CD14-positive monocyte (primary cell): ENCODE measurements at regions not wholly inside any gene's neighbourhood (a gene's known extent, or its start where the extent isn't known, plus 50 kb on each side); places are given as distances from the start of the nearest gene placed in this dataset.

Experiments used
- DNase-seq, 3 donors: peaks; one replicate each; pipeline ENCODE4 v3.0.0-alpha.2; 2011 to 2022
- H2AFZ ChIP-seq: 2 replicates; pipeline ENCODE4 v1.6.0; 2012; ENCODE audit warnings: mild to moderate bottlenecking, low read depth, low read length, inconsistent platforms; ENCODE audit not compliant: insufficient read depth, poor library complexity, severe bottlenecking
- H3K27ac ChIP-seq, 2 donors: 1 replicate in 1 of 2; 2 replicates in 1 of 2; pipeline ENCODE4 v1.5.1; 2012 to 2013; ENCODE audit warnings: low read length in 2 of 2, control low read depth in 1 of 2, inconsistent platforms in 1 of 2, low read depth in 1 of 2, mild to moderate bottlenecking in 1 of 2
- H3K27me3 ChIP-seq, 2 donors: one replicate each; pipeline versions ENCODE4 v1.6.0 to v1.6.1; 2011 to 2013; ENCODE audit warnings: low read length in 2 of 2; ENCODE audit not compliant: control insufficient read depth in 2 of 2, insufficient read depth in 2 of 2
- H3K36me3 ChIP-seq, 2 donors: replicated peaks in 1 of 2; 1 replicate in 1 of 2; 2 replicates in 1 of 2; pipeline versions ENCODE4 v1.5.1 to v1.6.1; 2012 to 2013; ENCODE audit warnings: low read length in 2 of 2, control low read depth in 1 of 2, inconsistent platforms in 1 of 2, mild to moderate bottlenecking in 1 of 2; ENCODE audit not compliant: insufficient read depth in 2 of 2, control insufficient read depth in 1 of 2
- H3K4me1 ChIP-seq, 2 donors: 1 replicate in 1 of 2; 2 replicates in 1 of 2; pipeline versions ENCODE4 v1.5.1 to v1.6.1; 2012 to 2013; ENCODE audit warnings: low read length in 2 of 2, control low read depth in 1 of 2, inconsistent platforms in 1 of 2, mild to moderate bottlenecking in 1 of 2, moderate library complexity in 1 of 2; ENCODE audit not compliant: insufficient read depth in 2 of 2, control insufficient read depth in 1 of 2
- H3K4me2 ChIP-seq: replicated peaks from 2 replicates; pipeline ENCODE3; 2012; ENCODE audit warnings: low read length, moderate library complexity, mild to moderate bottlenecking; ENCODE audit not compliant: poor library complexity, severe bottlenecking; ENCODE audit errors: extremely low read depth
- H3K4me3 ChIP-seq, 3 experiments: fragments of 200-600 bp in 1 of 3; sonication (generic) in 1 of 3; replicated peaks in 1 of 3; 1 replicate in 2 of 3; 2 replicates in 1 of 3; pipeline ENCODE4 v1.5.1; 2011 to 2013; ENCODE audit warnings: low read length in 3 of 3, mild to moderate bottlenecking in 3 of 3, control low read depth in 2 of 3, low read depth in 2 of 3, inconsistent platforms in 1 of 3, moderate library complexity in 1 of 3
- H3K79me2 ChIP-seq: 2 replicates; pipeline ENCODE4 v1.6.0; 2012; ENCODE audit warnings: mild to moderate bottlenecking, control low read depth, inconsistent platforms, low read length, moderate library complexity; ENCODE audit not compliant: insufficient read depth
- H3K9ac ChIP-seq: 2 replicates; pipeline ENCODE4 v1.6.0; 2017; ENCODE audit warnings: low read length, mild to moderate bottlenecking; ENCODE audit not compliant: insufficient read depth, poor library complexity, severe bottlenecking
- H3K9me3 ChIP-seq, 2 donors: replicated peaks in 1 of 2; 1 replicate in 1 of 2; 2 replicates in 1 of 2; pipeline versions ENCODE4 v1.5.1 to v1.6.1; 2012 to 2013; ENCODE audit warnings: low read length in 2 of 2, control low read depth in 1 of 2; ENCODE audit not compliant: control insufficient read depth in 1 of 2, insufficient read depth in 1 of 2
- H4K20me1 ChIP-seq: 2 replicates; pipeline ENCODE4 v1.6.0; 2012; ENCODE audit warnings: mild to moderate bottlenecking, low read length, control low read depth, moderate library complexity; ENCODE audit not compliant: insufficient read depth
- H3K27ac Mint-ChIP-seq, 7 donors: one replicate each; pipeline ENCODE4 v1.8.0; 2020; ENCODE audit warnings: mild to moderate bottlenecking in 7 of 7, mixed read lengths in 7 of 7, moderate library complexity in 6 of 7, inconsistent platforms in 2 of 7
- H3K27me3 Mint-ChIP-seq, 3 donors: one replicate each; pipeline ENCODE4 v1.8.0; 2021 to 2022; ENCODE audit warnings: low read depth in 3 of 3, mild to moderate bottlenecking in 3 of 3, mixed read lengths in 3 of 3, moderate library complexity in 3 of 3, inconsistent platforms in 1 of 3
- H3K36me3 Mint-ChIP-seq, 2 donors: one replicate each; pipeline ENCODE4 v1.8.0; 2020; ENCODE audit warnings: mixed read lengths in 2 of 2, inconsistent platforms in 1 of 2, mild to moderate bottlenecking in 1 of 2
- H3K4me1 Mint-ChIP-seq: one replicate; pipeline ENCODE4 v1.8.0; 2020; ENCODE audit warnings: mild to moderate bottlenecking, mixed read lengths
- H3K4me3 Mint-ChIP-seq, 2 donors: one replicate each; pipeline ENCODE4 v1.8.0; 2020; ENCODE audit warnings: mild to moderate bottlenecking in 2 of 2, mixed read lengths in 2 of 2, moderate library complexity in 1 of 2
- H3K9me3 Mint-ChIP-seq, 7 donors: one replicate each; pipeline ENCODE4 v1.8.0; 2020 to 2022; ENCODE audit warnings: mixed read lengths in 7 of 7, mild to moderate bottlenecking in 6 of 7, moderate library complexity in 6 of 7, inconsistent platforms in 2 of 7
- CTCF ChIP-seq: fragments of 200-600 bp; IDR thresholded peaks from one replicate; pipeline ENCODE4 v1.8.0; 2022; ENCODE audit warnings: antibody characterized with exemption, mild to moderate bottlenecking
- WGBS: methylation state at CpG from one replicate; pipeline ENCODE4 v1.1.5; 2013; ENCODE audit warnings: missing lambda C conversion rate; ENCODE audit not compliant: insufficient coverage; 5-methylcytosine and 5-hydroxymethylcytosine counted together
- intact Hi-C, 2 donors: fragments of 100-400 bp; cut with micrococcal nuclease; formaldehyde crosslinking; loops; one replicate each; pipeline versions ENCODE4 v1.15.0 to v1.15.1; 2023

DNA sequence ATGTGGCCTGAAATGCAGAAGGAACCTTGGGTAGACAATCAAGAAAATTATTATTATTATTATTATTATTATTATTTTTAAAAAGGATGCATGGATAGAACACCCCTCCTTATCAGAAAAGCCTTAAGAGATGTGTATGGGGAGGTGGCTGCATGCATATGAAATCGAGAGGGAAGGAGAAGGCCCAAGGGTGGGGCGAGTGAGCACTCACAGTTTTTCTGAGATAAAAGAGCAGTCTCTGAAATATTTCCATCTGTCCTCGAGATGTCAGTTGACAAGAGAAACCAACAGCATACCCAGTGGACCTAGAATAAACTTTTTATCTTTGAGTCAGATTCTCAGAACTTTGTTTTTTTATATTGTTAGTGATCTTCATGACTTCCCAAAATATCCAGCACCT, 282.9 kb downstream of the GPD2 start:
- H3K27ac Mint-ChIP-seq: no peak overlapping the region
- Histone ChIP-seq H2AFZ (no peak overlapping the region), H3K27ac (no peak overlapping the region), H3K4me2 (no peak overlapping the region), H3K27me3 (no peaks in the 10 kb centered on the region), H3K9me3 (peaks cover 0 to 8% of the 10 kb centered on the region in 2 donors), H3K4me1 (no peaks in the 10 kb centered on the region), H3K4me3 (no peak overlapping the region), H3K9ac (no peak overlapping the region), H3K36me3 (no peaks in the 10 kb centered on the region), H4K20me1 (no peaks in the 10 kb centered on the region), H3K79me2 (no peaks in the 10 kb centered on the region)
- no peak overlapping the region for H3K4me3 Mint-ChIP-seq
- TF ChIP-seq CTCF: no peak
- no peaks in the 10 kb centered on the region for H3K27me3 Mint-ChIP-seq
- H3K4me1 Mint-ChIP-seq: no peaks in the 10 kb centered on the region
- intact Hi-C loops: no loop called here
- H3K36me3 Mint-ChIP-seq: no peaks in the 10 kb centered on the region
- WGBS: 60% methylated on average over 1 of the region's 3 CpGs
- no peak for DNase-seq
- peaks cover 1 to 17% (median 7%) of the 10 kb centered on the region in 7 donors for H3K9me3 Mint-ChIP-seq

- Histone ChIP-seq H4K20me1 (no peaks in the 10 kb centered on the region), H3K36me3 (no peaks in the 10 kb centered on the region), H3K4me2 (no peak overlapping the region), H2AFZ (no peak overlapping the region), H3K27me3 (no peaks in the 10 kb centered on the region), H3K9ac (no peak overlapping the region), H3K4me3 (no peak overlapping the region), H3K4me1 (no peaks in the 10 kb centered on the region), H3K9me3 (no peaks in the 10 kb centered on the region), H3K79me2 (no peaks in the 10 kb centered on the region), H3K27ac (no peak overlapping the region)
- no peaks in the 10 kb centered on the region for H3K36me3 Mint-ChIP-seq
- intact Hi-C loops: no loop called here
- H3K27me3 Mint-ChIP-seq: peaks cover 0 to 5% (median 5%) of the 10 kb centered on the region in 3 donors
- H3K9me3 Mint-ChIP-seq: peaks cover 0 to 7% (median 2%) of the 10 kb centered on the region in 7 donors
- no peaks in the 10 kb centered on the region for H3K4me1 Mint-ChIP-seq
- DNase-seq: no peak
- H3K27ac Mint-ChIP-seq: no peak overlapping the region
- TF ChIP-seq CTCF: no peak
- no peak overlapping the region for H3K4me3 Mint-ChIP-seq
Observed at GRCh38 chr2:156727867-156728266, 291.7 kb downstream of the GPD2 start.
